ENCODE measurements at regions not wholly inside any gene's neighbourhood (a gene's known extent, or its start where the extent isn't known, plus 50 kb on each side); places are given as distances from the start of the nearest gene placed in this dataset.

GRCh38 chr11:95713428-95713827 is 76.2 kb downstream of the FAM76B start:
- no peak overlapping the region for H3K4me2 ChIP-seq (ENCODE audit: insufficient read depth, low read length)
- no peaks in the 10 kb centered on the region for H3K36me3 ChIP-seq (ENCODE audit: control insufficient read depth in 2 of 2, extremely low read depth in 1 of 2, insufficient read depth in 2 of 2, low read length in 2 of 2)
- H3K9ac ChIP-seq (replicated peaks; ENCODE audit: extremely low read depth, insufficient read depth, low read length): no peak overlapping the region
- H3K79me2 ChIP-seq (ENCODE audit: control insufficient read depth, insufficient read depth, low read length): no peaks in the 10 kb centered on the region
- H3K27me3 ChIP-seq (ENCODE audit: control insufficient read depth in 2 of 2, insufficient read depth in 2 of 2, low read length in 2 of 2): peaks cover 8 to 12% of the 10 kb centered on the region in 2 experiments
- H3K27ac ChIP-seq (ENCODE audit: insufficient read depth, low read depth, low read length): no peak overlapping the region
- ChIA-PET POLR2A (no interaction called here), CTCF (interaction anchor here (1.2 kb wide), 1 partner anchor 561 kb away, joined by 3 read pairs; no protein-coding TSS in a partner anchor)
- no TSS peak for BruUV-seq (replicated peaks)
- TF ChIP-seq, protein P1, sequence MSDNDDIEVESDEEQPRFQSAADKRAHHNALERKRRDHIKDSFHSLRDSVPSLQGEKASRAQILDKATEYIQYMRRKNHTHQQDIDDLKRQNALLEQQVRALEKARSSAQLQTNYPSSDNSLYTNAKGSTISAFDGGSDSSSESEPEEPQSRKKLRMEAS (IDR thresholded peaks at IDR 0.05; ENCODE audit: insufficient read depth, insufficient read length): no peak
- TF ChIP-seq POLR2AphosphoS5 (IDR thresholded peaks at IDR 0.05; ENCODE audit: insufficient read depth, low read depth, low read length): no peak
- TF ChIP-seq EZH2 (IDR thresholded peaks at IDR 0.05; ENCODE audit: borderline replicate concordance, low read depth, low read length, severe bottlenecking): no peak
- no peak for TF ChIP-seq POLR2A (IDR thresholded peaks at IDR 0.05; ENCODE audit: low read depth, low read length)
- no peak for TF ChIP-seq MYC (IDR thresholded peaks at IDR 0.05; ENCODE audit: low read depth, low read length)
- TF ChIP-seq, protein P2, sequence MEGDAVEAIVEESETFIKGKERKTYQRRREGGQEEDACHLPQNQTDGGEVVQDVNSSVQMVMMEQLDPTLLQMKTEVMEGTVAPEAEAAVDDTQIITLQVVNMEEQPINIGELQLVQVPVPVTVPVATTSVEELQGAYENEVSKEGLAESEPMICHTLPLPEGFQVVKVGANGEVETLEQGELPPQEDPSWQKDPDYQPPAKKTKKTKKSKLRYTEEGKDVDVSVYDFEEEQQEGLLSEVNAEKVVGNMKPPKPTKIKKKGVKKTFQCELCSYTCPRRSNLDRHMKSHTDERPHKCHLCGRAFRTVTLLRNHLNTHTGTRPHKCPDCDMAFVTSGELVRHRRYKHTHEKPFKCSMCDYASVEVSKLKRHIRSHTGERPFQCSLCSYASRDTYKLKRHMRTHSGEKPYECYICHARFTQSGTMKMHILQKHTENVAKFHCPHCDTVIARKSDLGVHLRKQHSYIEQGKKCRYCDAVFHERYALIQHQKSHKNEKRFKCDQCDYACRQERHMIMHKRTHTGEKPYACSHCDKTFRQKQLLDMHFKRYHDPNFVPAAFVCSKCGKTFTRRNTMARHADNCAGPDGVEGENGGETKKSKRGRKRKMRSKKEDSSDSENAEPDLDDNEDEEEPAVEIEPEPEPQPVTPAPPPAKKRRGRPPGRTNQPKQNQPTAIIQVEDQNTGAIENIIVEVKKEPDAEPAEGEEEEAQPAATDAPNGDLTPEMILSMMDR (IDR thresholded peaks at IDR 0.05; ENCODE audit: extremely low read depth in 1 of 2, insufficient read depth in 1 of 2, low read depth in 1 of 2, low read length in 2 of 2): no peak
- no peak for TF ChIP-seq FOS (IDR thresholded peaks at IDR 0.05; ENCODE audit: borderline replicate concordance, insufficient read depth, low read length)
- no peak for TF ChIP-seq GATA2 (IDR thresholded peaks at IDR 0.05; ENCODE audit: insufficient read depth, insufficient read length, low read depth, low read length)
- DNase-seq (ENCODE audit: low read depth, low spot score) (no peak), FAIRE-seq (no peak)
- no peaks in the 10 kb centered on the region for H4K20me1 ChIP-seq (replicated peaks; ENCODE audit: control insufficient read depth, extremely low read depth, insufficient read depth, low read length)
- intact Hi-C loops (cut with micrococcal nuclease): no loop called here
- H2AFZ ChIP-seq (ENCODE audit: low read depth, low read length): no peak overlapping the region
- dilution Hi-C loops (cut with MboI; ENCODE audit: extremely low pct_ligation_motif_present, low sequenced_read_pairs): no loop called here
- H3K9me3 ChIP-seq (replicated peaks; ENCODE audit: control insufficient read depth, insufficient read depth, low read length): no peaks in the 10 kb centered on the region
- no peaks in the 10 kb centered on the region for H3K9me1 ChIP-seq (replicated peaks; ENCODE audit: control insufficient read depth, extremely low read depth, insufficient read depth, low read length)
- no peaks in the 10 kb centered on the region for H3K4me1 ChIP-seq (ENCODE audit: control insufficient read depth, extremely low read depth, insufficient read depth, low read length)
- H3K4me3 ChIP-seq (replicated peaks in 1 of 3; ENCODE audit: insufficient read depth in 1 of 3, low read depth in 1 of 3, low read length in 3 of 3): no peak overlapping the region

Data from endothelial cell of umbilical vein (primary cell).